ENCODE measurements at regions not wholly inside any gene's neighbourhood (a gene's known extent, or its start where the extent isn't known, plus 50 kb on each side); places are given as distances from the start of the nearest gene placed in this dataset.
"Not testable (repeated sequence)": the region's sequence is repeated elsewhere in the genome, so short reads cannot be mapped to it uniquely, and the experiment has no call there.

GRCh38 chr6:115442323-115442722 is 618.4 kb downstream of the FRK start:
- no peaks in the 10 kb centered on the region for H3K4me1 Mint-ChIP-seq
- H3K27ac Mint-ChIP-seq: no peak overlapping the region
- H3K27me3 Mint-ChIP-seq: no peaks in the 10 kb centered on the region
- H3K36me3 Mint-ChIP-seq: no peaks in the 10 kb centered on the region
- H3K9me3 Mint-ChIP-seq: no peaks in the 10 kb centered on the region
- H3K4me3 Mint-ChIP-seq: no peak overlapping the region

- Mint-ChIP-seq H3K36me3 (no peaks in the 10 kb centered on the region), H3K9me3 (no peaks in the 10 kb centered on the region), H3K27me3 (no peaks in the 10 kb centered on the region), H3K4me3 (no peak overlapping the region), H3K27ac (no peak overlapping the region), H3K4me1 (no peaks in the 10 kb centered on the region)
These were observed 619.0 kb downstream of the FRK start for GRCh38 chr6:115441651-115442050.

GRCh38 chr6:115415378-115415777 is 645.3 kb downstream of the FRK start:
- Mint-ChIP-seq H3K4me1 (no peaks in the 10 kb centered on the region), H3K9me3 (peaks cover 4% of the 10 kb centered on the region), H3K27me3 (no peaks in the 10 kb centered on the region), H3K27ac (no peak overlapping the region), H3K36me3 (no peaks in the 10 kb centered on the region), H3K4me3 (no peak overlapping the region)

GRCh38 chr6:115414916-115415315 is 645.8 kb downstream of the FRK start:
- H3K27me3 Mint-ChIP-seq, H3K4me1 Mint-ChIP-seq, H3K4me3 Mint-ChIP-seq, H3K36me3 Mint-ChIP-seq, H3K27ac Mint-ChIP-seq, H3K9me3 Mint-ChIP-seq: not testable (repeated sequence)

GRCh38 chr6:115411756-115412155 is 648.9 kb downstream of the FRK start:
- no peaks in the 10 kb centered on the region for H3K4me1 Mint-ChIP-seq
- no peaks in the 10 kb centered on the region for H3K27me3 Mint-ChIP-seq

GRCh38 chr6:115404446-115404845 is 656.2 kb downstream of the FRK start:
- Mint-ChIP-seq H3K4me3 (no peak overlapping the region), H3K36me3 (no peaks in the 10 kb centered on the region), H3K27ac (no peak overlapping the region), H3K27me3 (no peaks in the 10 kb centered on the region), H3K4me1 (no peaks in the 10 kb centered on the region), H3K9me3 (peaks cover 32% of the 10 kb centered on the region)

More at GRCh38 chr6:115411756-115412155, 648.9 kb downstream of the FRK start:
- Mint-ChIP-seq H3K27ac (no peak overlapping the region), H3K4me3 (no peak overlapping the region), H3K36me3 (no peaks in the 10 kb centered on the region), H3K9me3 (peaks cover 9% of the 10 kb centered on the region)

- Mint-ChIP-seq H3K4me3 (no peak overlapping the region), H3K36me3 (no peaks in the 10 kb centered on the region), H3K4me1 (no peaks in the 10 kb centered on the region), H3K27ac (no peak overlapping the region), H3K9me3 (peaks cover 10% of the 10 kb centered on the region), H3K27me3 (no peaks in the 10 kb centered on the region)
These were observed 662.1 kb downstream of the FRK start for GRCh38 chr6:115398607-115399006.

- no peaks in the 10 kb centered on the region for H3K27me3 Mint-ChIP-seq
- H3K36me3 Mint-ChIP-seq: no peaks in the 10 kb centered on the region
- no peak overlapping the region for H3K4me3 Mint-ChIP-seq
- no peaks in the 10 kb centered on the region for H3K4me1 Mint-ChIP-seq
- no peak overlapping the region for H3K27ac Mint-ChIP-seq
- peaks cover 13% of the 10 kb centered on the region for H3K9me3 Mint-ChIP-seq
These were observed 664.4 kb downstream of the FRK start for GRCh38 chr6:115396112-115396906.

- Mint-ChIP-seq H3K9me3 (peaks cover 17% of the 10 kb centered on the region), H3K4me3 (no peak overlapping the region), H3K4me1 (no peaks in the 10 kb centered on the region), H3K27me3 (no peaks in the 10 kb centered on the region), H3K27ac (no peak overlapping the region), H3K36me3 (no peaks in the 10 kb centered on the region)
These were observed 666.9 kb downstream of the FRK start for GRCh38 chr6:115393821-115394220.

GRCh38 chr6:115370202-115370601 is 690.5 kb downstream of the FRK start:
- peaks cover 17% of the 10 kb centered on the region for H3K9me3 Mint-ChIP-seq

GRCh38 chr6:115365783-115366182 is 694.9 kb downstream of the FRK start:
- no peak overlapping the region for H3K27ac Mint-ChIP-seq
- H3K9me3 Mint-ChIP-seq: peaks cover 13% of the 10 kb centered on the region
- H3K4me3 Mint-ChIP-seq: no peak overlapping the region
- no peaks in the 10 kb centered on the region for H3K27me3 Mint-ChIP-seq
- H3K36me3 Mint-ChIP-seq: no peaks in the 10 kb centered on the region
- no peaks in the 10 kb centered on the region for H3K4me1 Mint-ChIP-seq

More at GRCh38 chr6:115370202-115370601, 690.5 kb downstream of the FRK start:
- Mint-ChIP-seq H3K27me3 (no peaks in the 10 kb centered on the region), H3K27ac (no peak overlapping the region), H3K36me3 (no peaks in the 10 kb centered on the region), H3K4me3 (no peak overlapping the region), H3K4me1 (no peaks in the 10 kb centered on the region)

GRCh38 chr6:115363379-115363778 is 697.3 kb downstream of the FRK start:
- peaks cover 17% of the 10 kb centered on the region for H3K9me3 Mint-ChIP-seq

GRCh38 chr6:115362234-115362633 is 698.5 kb downstream of the FRK start:
- Mint-ChIP-seq H3K36me3 (no peaks in the 10 kb centered on the region), H3K27me3 (no peaks in the 10 kb centered on the region), H3K27ac (no peak overlapping the region), H3K9me3 (peaks cover 17% of the 10 kb centered on the region), H3K4me3 (no peak overlapping the region), H3K4me1 (no peaks in the 10 kb centered on the region)

More at GRCh38 chr6:115363379-115363778, 697.3 kb downstream of the FRK start:
- no peak overlapping the region for H3K4me3 Mint-ChIP-seq
- H3K36me3 Mint-ChIP-seq: no peaks in the 10 kb centered on the region
- no peaks in the 10 kb centered on the region for H3K4me1 Mint-ChIP-seq
- no peaks in the 10 kb centered on the region for H3K27me3 Mint-ChIP-seq
- no peak overlapping the region for H3K27ac Mint-ChIP-seq

GRCh38 chr6:115360602-115361325 is 699.9 kb downstream of the FRK start:
- H3K4me3 Mint-ChIP-seq: no peak overlapping the region
- H3K4me1 Mint-ChIP-seq: no peaks in the 10 kb centered on the region
- H3K27ac Mint-ChIP-seq: no peak overlapping the region
- peaks cover 13% of the 10 kb centered on the region for H3K9me3 Mint-ChIP-seq
- H3K27me3 Mint-ChIP-seq: no peaks in the 10 kb centered on the region
- no peaks in the 10 kb centered on the region for H3K36me3 Mint-ChIP-seq

- Mint-ChIP-seq H3K27me3 (no peaks in the 10 kb centered on the region), H3K4me3 (no peak overlapping the region), H3K9me3 (peaks cover 10% of the 10 kb centered on the region), H3K4me1 (no peaks in the 10 kb centered on the region), H3K36me3 (no peaks in the 10 kb centered on the region), H3K27ac (no peak overlapping the region)
These were observed 702.1 kb downstream of the FRK start for GRCh38 chr6:115358616-115359015.

- Mint-ChIP-seq H3K27me3 (no peaks in the 10 kb centered on the region), H3K4me3 (no peak overlapping the region), H3K9me3 (peaks cover 10% of the 10 kb centered on the region), H3K27ac (no peak overlapping the region), H3K4me1 (no peaks in the 10 kb centered on the region), H3K36me3 (no peaks in the 10 kb centered on the region)
These were observed 704.3 kb downstream of the FRK start for GRCh38 chr6:115356371-115356770.

All from activated naive CD4-positive, alpha-beta T cell treated with anti-CD3 and anti-CD28 coated beads, Interleukin-2, amount 50 U/mL, for 24 hours (primary cell).